Naive thymus-derived CD4-positive, alpha-beta T cell (primary cell): ENCODE measurements at regions not wholly inside any gene's neighbourhood (a gene's known extent, or its start where the extent isn't known, plus 50 kb on each side); places are given as distances from the start of the nearest gene placed in this dataset.
"Not testable (repeated sequence)": the region's sequence is repeated elsewhere in the genome, so short reads cannot be mapped to it uniquely, and the experiment has no call there.

Experiments used
- ATAC-seq: fragments of 150-1000 bp; cut with Tn5 transposase; 2 replicates; pipeline ENCODE4 v1.10.0; 2021; ENCODE audit warnings: mild to moderate bottlenecking, moderate library complexity
- CTCF ChIA-PET: fragments of 350-600 bp; sonication (Branson Sonifier 250); formaldehyde crosslinking; loops from one replicate; lab custom pipeline; 2021; ENCODE audit warnings: antibody characterized with exemption; lab: Charles Lee
- POLR2A ChIA-PET: fragments of 350-600 bp; sonication (Branson Sonifier 250); formaldehyde crosslinking; loops from one replicate; lab custom pipeline; 2021; ENCODE audit warnings: antibody characterized with exemption, inconsistent platforms; lab: Charles Lee
- DNase-seq, 9 donors: peaks; one replicate each; pipeline versions ENCODE4 v3.0.0 to v3.0.0-alpha.2; 2020 to 2022; ENCODE audit warnings: mixed read lengths in 1 of 9
- H3K27ac ChIP-seq: one replicate; pipeline ENCODE4 v1.7.0; 2013; ENCODE audit warnings: mild to moderate bottlenecking, low read depth, low read length, moderate library complexity
- H3K27me3 ChIP-seq, 2 donors: one replicate each; pipeline ENCODE4 v1.7.0; 2013; ENCODE audit warnings: low read length in 2 of 2, mild to moderate bottlenecking in 2 of 2, moderate library complexity in 2 of 2; ENCODE audit not compliant: control insufficient read depth in 2 of 2, insufficient read depth in 2 of 2
- H3K36me3 ChIP-seq, 3 experiments: 1 replicate in 2 of 3; 2 replicates in 1 of 3; pipeline ENCODE4 v1.7.0; 2013; ENCODE audit warnings: low read length in 3 of 3, mild to moderate bottlenecking in 3 of 3, moderate library complexity in 1 of 3; ENCODE audit not compliant: insufficient read depth in 3 of 3, control insufficient read depth in 2 of 3
- H3K4me1 ChIP-seq, 2 donors: one replicate each; pipeline ENCODE4 v1.7.0; 2013; ENCODE audit warnings: low read length in 2 of 2, mild to moderate bottlenecking in 2 of 2, moderate library complexity in 1 of 2; ENCODE audit not compliant: control insufficient read depth in 2 of 2, insufficient read depth in 2 of 2
- H3K4me3 ChIP-seq: 2 replicates; pipeline ENCODE4 v1.7.0; 2013; ENCODE audit warnings: mild to moderate bottlenecking, low read length
- H3K9me3 ChIP-seq, 3 experiments: 1 replicate in 2 of 3; 2 replicates in 1 of 3; pipeline ENCODE4 v1.7.0; 2013; ENCODE audit warnings: low read length in 3 of 3; ENCODE audit not compliant: control insufficient read depth in 2 of 3
- H3K27ac Mint-ChIP-seq, 9 donors: one replicate each; pipeline ENCODE4 v1.8.0; 2020 to 2022; ENCODE audit warnings: mixed read lengths in 9 of 9, mild to moderate bottlenecking in 8 of 9, moderate library complexity in 5 of 9, inconsistent platforms in 2 of 9
- H3K27me3 Mint-ChIP-seq, 5 donors: one replicate each; pipeline ENCODE4 v1.8.0; 2021 to 2022; ENCODE audit warnings: mixed read lengths in 5 of 5, mild to moderate bottlenecking in 1 of 5
- H3K36me3 Mint-ChIP-seq, 5 donors: one replicate each; pipeline ENCODE4 v1.8.0; 2020 to 2022; ENCODE audit warnings: mixed read lengths in 5 of 5, mild to moderate bottlenecking in 3 of 5, inconsistent platforms in 1 of 5
- H3K4me1 Mint-ChIP-seq, 7 donors: one replicate each; pipeline ENCODE4 v1.8.0; 2020 to 2022; ENCODE audit warnings: mixed read lengths in 7 of 7, mild to moderate bottlenecking in 3 of 7, inconsistent platforms in 1 of 7
- H3K4me3 Mint-ChIP-seq, 10 donors: one replicate each; pipeline ENCODE4 v1.8.0; 2020 to 2022; ENCODE audit warnings: mild to moderate bottlenecking in 10 of 10, mixed read lengths in 10 of 10, moderate library complexity in 6 of 10, inconsistent platforms in 2 of 10
- H3K9me3 Mint-ChIP-seq, 11 donors: one replicate each; pipeline ENCODE4 v1.8.0; 2020 to 2022; ENCODE audit warnings: mixed read lengths in 11 of 11, mild to moderate bottlenecking in 4 of 11, inconsistent platforms in 1 of 11, moderate library complexity in 1 of 11
- intact Hi-C, 2 donors: fragments of 100-400 bp; cut with micrococcal nuclease; formaldehyde crosslinking; loops; one replicate each; pipeline ENCODE4 v1.15.1; 2023

GRCh38 chr6:27834879-27835549 lies 77.2 kb downstream of the OR2B2 start:
- Mint-ChIP-seq H3K36me3 (peaks cover 0 to 10% (median 7%) of the 10 kb centered on the region in 5 donors), H3K27me3 (peaks cover 0 to 7% (median 5%) of the 10 kb centered on the region in 5 donors), H3K4me1 (peaks cover 13 to 52% (median 43%) of the 10 kb centered on the region in 7 donors), H3K9me3 (peaks cover 0 to 3% (median 0%) of the 10 kb centered on the region in 11 donors), H3K4me3 (peak overlapping the region in 8 of 10 donors; percentile 23 to 69 (median 44)), H3K27ac (peak overlapping the region in 7 of 9 donors; percentile 68 to 89 (median 76))
- no peaks in the 10 kb centered on the region for H3K9me3 ChIP-seq
- no peak for DNase-seq
- H3K4me3 ChIP-seq, result no peak overlapping the region
- H3K27ac ChIP-seq, result peak overlapping the region; percentile 93
- CTCF ChIA-PET, result interaction anchor here (0.6 to 4.9 kb wide), 5 partner anchors 10 to 60 kb away, joined by 3 to 49 read pairs (median 4); a partner anchor contains a TSS
- POLR2A ChIA-PET, result interaction anchor here (0.5 to 11.6 kb wide), 24 partner anchors 14 to 1815 kb away, joined by 3 to 1351 read pairs (median 48); a partner anchor contains a TSS
- intact Hi-C loops, result loop anchor here (5.0 to 10.0 kb wide), 7 partner anchors 250 to 1713 kb away; partner anchors contain the start of gene ZNF165 (in 1 of the 2)
- no peaks in the 10 kb centered on the region for H3K27me3 ChIP-seq
- no peak for ATAC-seq
- no peaks in the 10 kb centered on the region for H3K36me3 ChIP-seq
- H3K4me1 ChIP-seq, result peaks cover 29 to 40% of the 10 kb centered on the region in 2 donors

GRCh38 chr6:27834384-27834783 lies 77.8 kb downstream of the OR2B2 start:
- CTCF ChIA-PET, result interaction anchor here (0.6 to 1.4 kb wide), 3 partner anchors 9 to 33 kb away, joined by 3 to 5 read pairs (median 4); a partner anchor contains a TSS
- no peak overlapping the region for H3K27ac ChIP-seq
- Mint-ChIP-seq H3K4me3 (no peak overlapping the region), H3K9me3 (peaks cover 0 to 3% (median 0%) of the 10 kb centered on the region in 11 donors), H3K27me3 (peaks cover 0 to 3% (median under 1%) of the 10 kb centered on the region in 5 donors), H3K4me1 (peaks cover 14 to 52% (median 47%) of the 10 kb centered on the region in 7 donors), H3K36me3 (peaks cover 0 to 9% (median 7%) of the 10 kb centered on the region in 5 donors), H3K27ac (peak overlapping the region in 5 of 9 donors; percentile 15 to 51 (median 24))
- no peaks in the 10 kb centered on the region for H3K36me3 ChIP-seq
- H3K9me3 ChIP-seq, result no peaks in the 10 kb centered on the region
- H3K4me1 ChIP-seq, result peaks cover 28 to 37% of the 10 kb centered on the region in 2 donors
- no peaks in the 10 kb centered on the region for H3K27me3 ChIP-seq
- ATAC-seq (no peak), DNase-seq (no peak)
- intact Hi-C loops, result loop anchor here (10.0 kb wide), 6 partner anchors 250 to 1640 kb away; partner anchors contain the start of gene ZNF165 (in 1 of the 2)
- H3K4me3 ChIP-seq, result no peak overlapping the region
- POLR2A ChIA-PET, result interaction anchor here (0.5 to 11.6 kb wide), 23 partner anchors 13 to 1814 kb away, joined by 3 to 1351 read pairs (median 40); partner anchors contain the start of gene BTN2A2

- ATAC-seq (peak; percentile 83), DNase-seq (peak; percentile 46 to 82 (median 75))
- Mint-ChIP-seq H3K27ac (peak overlapping the region; percentile 91 to 99 (median 97)), H3K4me1 (peaks cover 14 to 56% (median 47%) of the 10 kb centered on the region in 7 donors), H3K4me3 (peak overlapping the region; percentile 83 to 98 (median 92))
- H3K27me3 ChIP-seq, H3K9me3 Mint-ChIP-seq, H3K36me3 Mint-ChIP-seq, H3K27me3 Mint-ChIP-seq, H3K36me3 ChIP-seq, H3K9me3 ChIP-seq: not testable (repeated sequence)
- CTCF ChIA-PET, result interaction anchor here (0.5 to 1.7 kb wide), 2 partner anchors 59 to 672 kb away, joined by 3 to 5 read pairs; a partner anchor contains a TSS
- Histone ChIP-seq H3K27ac (peak overlapping the region; percentile 83), H3K4me3 (peak overlapping the region; percentile 54), H3K4me1 (peaks cover 27% of the 10 kb centered on the region in 2 donors)
- intact Hi-C loops, result loop anchor here (1.0 to 10.0 kb wide), 7 partner anchors 8 to 1637 kb away; partner anchors contain the start of gene ZNF165 (in 1 of the 2)
- POLR2A ChIA-PET, result interaction anchor here (0.5 to 11.6 kb wide), 30 partner anchors 7 to 1811 kb away, joined by 3 to 1351 read pairs (median 6); partner anchors contain the start of gene ZSCAN16
Measured at GRCh38 chr6:27831434-27832081, 80.6 kb downstream of the OR2B2 start.

DNA sequence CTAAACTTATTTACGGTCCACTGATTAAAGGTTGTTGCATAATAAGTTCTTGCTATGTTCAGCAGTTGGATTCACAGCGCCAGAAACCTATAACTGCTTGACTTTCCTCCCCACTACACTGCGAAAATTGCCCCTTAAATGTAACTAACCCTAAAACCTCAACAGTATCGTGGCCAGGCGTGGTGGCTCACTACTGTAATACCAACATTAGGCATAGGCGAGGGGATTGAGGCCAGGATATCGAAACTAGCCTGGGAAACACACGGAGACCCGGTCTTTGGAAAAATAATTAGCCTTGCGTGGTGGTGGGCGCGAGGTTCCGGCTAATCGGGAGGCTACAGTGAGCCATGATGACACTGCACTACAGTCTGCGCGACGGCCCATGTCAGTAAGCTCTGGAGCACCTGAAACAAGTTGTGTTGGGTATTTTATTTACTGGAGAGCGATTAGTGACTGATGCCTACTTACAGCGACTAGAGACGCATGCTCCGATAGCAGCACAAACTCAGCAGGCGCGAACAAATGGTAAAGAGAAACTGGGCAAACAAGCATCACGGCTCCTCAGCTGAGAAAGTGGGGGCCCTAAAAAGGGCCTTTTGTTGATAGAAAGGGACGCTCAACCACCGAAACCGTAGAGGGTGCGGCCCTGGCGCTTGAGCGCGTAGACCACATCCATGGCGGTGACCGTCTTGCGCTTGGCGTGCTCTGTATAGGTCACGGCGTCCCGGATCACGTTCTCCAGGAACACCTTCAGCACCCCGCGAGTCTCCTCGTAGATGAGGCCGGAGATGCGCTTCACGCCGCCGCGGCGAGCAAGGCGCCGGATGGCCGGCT lies 81.4 kb downstream of the OR2B2 start:
- Mint-ChIP-seq H3K4me3 (peak overlapping the region; percentile 83 to 98 (median 93)), H3K27ac (peak overlapping the region; percentile 91 to 99 (median 97)), H3K4me1 (peaks cover 14 to 51% (median 45%) of the 10 kb centered on the region in 7 donors), H3K36me3 (peaks cover 0 to 11% (median 7%) of the 10 kb centered on the region in 5 donors)
- H3K36me3 ChIP-seq, H3K9me3 Mint-ChIP-seq, H3K9me3 ChIP-seq, H3K27me3 ChIP-seq, H3K27me3 Mint-ChIP-seq: not testable (repeated sequence)
- DNase-seq (peak in 8 of 9 donors; percentile 53 to 81 (median 69)), ATAC-seq (peak; percentile 83)
- CTCF ChIA-PET, result interaction anchor here (0.7 to 1.7 kb wide), 3 partner anchors 21 to 672 kb away, joined by 3 to 4 read pairs (median 3); a partner anchor contains a TSS
- intact Hi-C loops, result loop anchor here (1.0 to 10.0 kb wide), 7 partner anchors 8 to 1636 kb away; partner anchors contain the start of gene ZNF165 (in 1 of the 2)
- Histone ChIP-seq H3K4me1 (peaks cover 19 to 20% of the 10 kb centered on the region in 2 donors), H3K4me3 (peak overlapping the region; percentile 70), H3K27ac (peak overlapping the region; percentile 83)
- POLR2A ChIA-PET, result interaction anchor here (0.5 to 11.6 kb wide), 36 partner anchors 8 to 1810 kb away, joined by 3 to 1351 read pairs (median 4); partner anchors contain the start of gene ZSCAN16

GRCh38 chr6:27830212-27830599 lies 82.0 kb downstream of the OR2B2 start:
- CTCF ChIA-PET, result interaction anchor here (0.7 to 1.7 kb wide), 3 partner anchors 21 to 671 kb away, joined by 3 to 4 read pairs (median 3); a partner anchor contains a TSS

More at GRCh38 chr6:27830212-27830599, 82.0 kb downstream of the OR2B2 start:
- DNase-seq (no peak), ATAC-seq (no peak)
- POLR2A ChIA-PET, result interaction anchor here (0.7 to 11.6 kb wide), 28 partner anchors 7 to 1803 kb away, joined by 3 to 1351 read pairs (median 6); a partner anchor contains a TSS
- Histone ChIP-seq H3K4me1 (peaks cover 14 to 16% of the 10 kb centered on the region in 2 donors), H3K9me3 (no peaks in the 10 kb centered on the region), H3K4me3 (peak overlapping the region; percentile 70), H3K27ac (peak overlapping the region; percentile 83), H3K36me3 (no peaks in the 10 kb centered on the region), H3K27me3 (no peaks in the 10 kb centered on the region)
- peaks cover 0 to 3% (median 0%) of the 10 kb centered on the region in 5 donors for H3K27me3 Mint-ChIP-seq
- peak overlapping the region; percentile 83 to 98 (median 93) for H3K4me3 Mint-ChIP-seq
- peaks cover 0 to 3% (median 0%) of the 10 kb centered on the region in 11 donors for H3K9me3 Mint-ChIP-seq
- H3K4me1 Mint-ChIP-seq, result peaks cover 15 to 52% (median 48%) of the 10 kb centered on the region in 7 donors
- intact Hi-C loops, result loop anchor here (10.0 kb wide), 6 partner anchors 255 to 1635 kb away; partner anchors contain the start of gene ZNF165 (in 1 of the 2)
- H3K36me3 Mint-ChIP-seq, result peaks cover 0 to 13% (median 7%) of the 10 kb centered on the region in 5 donors
- H3K27ac Mint-ChIP-seq, result peak overlapping the region; percentile 91 to 99 (median 97)
